GM12878 (cell line): ENCODE measurements at regions not wholly inside any gene's neighbourhood (a gene's known extent, or its start where the extent isn't known, plus 50 kb on each side); places are given as distances from the start of the nearest gene placed in this dataset.

ENCODE experiments used
- ATAC-seq: fragments of 200-7000 bp; cut with Tn5 transposase; 3 replicates; pipeline ENCODE4 v1.9.1; 2020; ENCODE audit warnings: mild to moderate bottlenecking, moderate library complexity
- BruUV-seq: library from RNA; stranded (reverse); fragments of 400-500 nt; replicated peaks from 2 replicates; lab custom pipeline; 2021; lab: Mats Ljungman, UMichigan
- CTCF ChIA-PET: fragments of 300-600 bp; sonication (Branson Sonifier 250); formaldehyde crosslinking; extraction: SDS; loops from one replicate; lab custom pipeline; 2021; ENCODE audit warnings: inconsistent platforms; lab: Yijun Ruan, JAX
- POLR2A ChIA-PET: fragments of 350-600 bp; formaldehyde crosslinking; extraction: SDS; loops from one replicate; lab custom pipeline; 2021; ENCODE audit warnings: inconsistent platforms; lab: Charles Lee
- RAD21 ChIA-PET: fragments of 300-600 bp; sonication (Branson Sonifier 250); formaldehyde crosslinking; loops from one replicate; lab custom pipeline; 2023; ENCODE audit warnings: antibody characterized with exemption; ENCODE audit not compliant: unreplicated experiment; lab: Charles Lee
- SMC1A ChIA-PET: fragments of 300-600 bp; sonication (Branson Sonifier 250); formaldehyde crosslinking; loops from one replicate; lab custom pipeline; 2023; ENCODE audit not compliant: unreplicated experiment, uncharacterized antibody; lab: Charles Lee
- DNase-seq: peaks from one replicate; pipeline ENCODE4 v3.0.0-alpha.2; 2011; ENCODE audit warnings: low read depth, low spot score
- FAIRE-seq: peaks from 3 replicates; lab custom pipeline; 2011; peaks lifted over from hg19 to GRCh38; lab: Jason Lieb, UNC
- H2AFZ ChIP-seq: 2 replicates; pipeline ENCODE4 v1.6.0; 2011; ENCODE audit warnings: low read depth, low read length, control low read depth; ENCODE audit not compliant: control insufficient read depth
- H3K27ac ChIP-seq: 2 replicates; pipeline ENCODE4 v1.5.1; 2011; ENCODE audit warnings: control low read depth; ENCODE audit not compliant: control insufficient read depth, insufficient read depth
- H3K27me3 ChIP-seq, 2 experiments: replicated peaks in 1 of 2; 2 replicates each; pipeline versions ENCODE4 v1.6.0 to v1.6.1; 2011; ENCODE audit warnings: low read length in 1 of 2; ENCODE audit not compliant: control insufficient read depth in 2 of 2, insufficient read depth in 2 of 2
- H3K36me3 ChIP-seq, 2 experiments: 2 replicates each; pipeline ENCODE4 v1.5.1; 2011; ENCODE audit warnings: low read length in 1 of 2; ENCODE audit not compliant: control insufficient read depth in 2 of 2, insufficient read depth in 2 of 2
- H3K4me1 ChIP-seq: 2 replicates; pipeline ENCODE4 v1.6.1; 2011; ENCODE audit warnings: mild to moderate bottlenecking, low read length, moderate library complexity, mixed read lengths; ENCODE audit not compliant: control insufficient read depth, insufficient read depth
- H3K4me2 ChIP-seq: 2 replicates; pipeline ENCODE4 v1.6.0; 2011; ENCODE audit warnings: control low read depth; ENCODE audit not compliant: control insufficient read depth, insufficient read depth
- H3K4me3 ChIP-seq: fragments of 200-600 bp; sonication (generic); 2 replicates; pipeline ENCODE4 v1.5.1; 2016
- H3K79me2 ChIP-seq: 2 replicates; pipeline ENCODE4 v1.6.0; 2011; ENCODE audit warnings: low read length; ENCODE audit not compliant: control insufficient read depth, insufficient read depth
- H3K9ac ChIP-seq: 2 replicates; pipeline ENCODE4 v1.8.0; 2011; ENCODE audit warnings: low read length, control low read depth, mixed read lengths; ENCODE audit not compliant: control insufficient read depth, insufficient read depth
- H3K9me3 ChIP-seq: replicated peaks from 3 replicates; pipeline ENCODE4 v1.5.1; 2011; ENCODE audit warnings: mild to moderate bottlenecking, low read length; ENCODE audit not compliant: control insufficient read depth, insufficient read depth
- H4K20me1 ChIP-seq: 2 replicates; pipeline ENCODE4 v1.6.0; 2011; ENCODE audit not compliant: control insufficient read depth, insufficient read depth
- ATF3 ChIP-seq: IDR thresholded peaks from 2 replicates; pipeline ENCODE4 v1.6.1; 2011; ENCODE audit warnings: low read depth, mild to moderate bottlenecking, low read length, moderate library complexity, borderline replicate concordance; ENCODE audit errors: extremely low read depth
- CREB1 ChIP-seq: IDR thresholded peaks from 2 replicates; pipeline ENCODE4 v1.6.1; 2012; ENCODE audit warnings: low read depth, mild to moderate bottlenecking, inconsistent platforms
- E2F8 ChIP-seq: fragments of 450-650 bp; IDR thresholded peaks from 2 replicates; pipeline ENCODE4 v1.6.1; 2018; ENCODE audit warnings: mild to moderate bottlenecking, low read depth, moderate library complexity; ENCODE audit not compliant: partially characterized antibody
- KLF5 ChIP-seq: fragments of 450-650 bp; IDR thresholded peaks from 2 replicates; pipeline ENCODE4 v1.6.1; 2014; ENCODE audit warnings: mild to moderate bottlenecking; ENCODE audit not compliant: partially characterized antibody
- NFXL1 ChIP-seq: fragments of 450-650 bp; IDR thresholded peaks from 2 replicates; pipeline ENCODE4 v1.6.1; 2017; ENCODE audit warnings: antibody characterized with exemption, mild to moderate bottlenecking, borderline replicate concordance
- NFYB ChIP-seq: IDR thresholded peaks from 2 replicates; pipeline ENCODE4 v1.6.1; 2011; ENCODE audit warnings: low read depth, mild to moderate bottlenecking, low read length, improper control_type of control experiment, moderate library complexity; ENCODE audit not compliant: insufficient read depth
- USF2 ChIP-seq: IDR thresholded peaks from 2 replicates; pipeline ENCODE4 v1.6.1; 2011; ENCODE audit warnings: low read depth, low read length, improper control_type of control experiment, borderline replicate concordance
- ZNF622 ChIP-seq: fragments of 450-650 bp; IDR thresholded peaks from 2 replicates; pipeline ENCODE4 v1.6.1; 2017; ENCODE audit warnings: mild to moderate bottlenecking, inconsistent platforms
- WGBS: methylation state at CpG from one replicate; pipeline ENCODE4 v1.1.6; 2016; ENCODE audit warnings: low lambda C conversion rate; ENCODE audit not compliant: insufficient replicate concordance, insufficient coverage; ENCODE audit errors: missing lambda C conversion rate; 5-methylcytosine and 5-hydroxymethylcytosine counted together
- in situ Hi-C: fragments of 300-500 bp; cut with MboI; formaldehyde crosslinking; loops from 9 replicates; pipeline ENCODE4 v1.14.3; 2018; ENCODE audit warnings: mixed read lengths
- intact Hi-C: fragments of 100-400 bp; cut with micrococcal nuclease; formaldehyde crosslinking; loops from one replicate; pipeline ENCODE4 v1.14.2; 2022; ENCODE audit not compliant: unreplicated experiment

- H3K9me3 ChIP-seq, result no peaks in the 10 kb centered on the region
- in situ Hi-C loops (no loop called here), intact Hi-C loops (no loop called here)
- ChIA-PET CTCF (no interaction called here), POLR2A (no interaction called here), SMC1A (interaction anchor here (0.7 kb wide), 1 partner anchor 50 kb away, joined by 4 read pairs; no protein-coding TSS in a partner anchor), RAD21 (no interaction called here)
- H3K4me2 ChIP-seq, result no peak overlapping the region
- BruUV-seq, result no TSS peak
- H3K27ac ChIP-seq, result no peak overlapping the region
- H3K4me3 ChIP-seq, result no peak overlapping the region
- no peaks in the 10 kb centered on the region for H4K20me1 ChIP-seq
- WGBS, result 72% methylated on average over 4 of the region's 4 CpGs
- DNase-seq, result no peak
- no peaks in the 10 kb centered on the region for H3K27me3 ChIP-seq
- FAIRE-seq, result no peak
- H3K9ac ChIP-seq, result no peak overlapping the region
- H2AFZ ChIP-seq, result no peak overlapping the region
- no peak for ATAC-seq
- no peaks in the 10 kb centered on the region for H3K4me1 ChIP-seq
- no peaks in the 10 kb centered on the region for H3K36me3 ChIP-seq
- H3K79me2 ChIP-seq, result no peaks in the 10 kb centered on the region
- TF ChIP-seq ATF3 (no peak), USF2 (no peak), NFXL1 (no peak), KLF5 (no peak), CREB1 (no peak), NFYB (no peak), ZNF622 (no peak), E2F8 (no peak)
Observed at GRCh38 chr4:23700197-23700596, 189.7 kb downstream of the PPARGC1A start.
